ENCODE measurements at regions not wholly inside any gene's neighbourhood (a gene's known extent, or its start where the extent isn't known, plus 50 kb on each side); places are given as distances from the start of the nearest gene placed in this dataset.

GRCh38 chr2:133936601-133937000 lies 317.3 kb upstream of the MGAT5 start:
- no peak for DNase-seq (ENCODE audit: low read depth in 4 of 4, low spot score in 1 of 4)

- no peak for DNase-seq (ENCODE audit: low read depth in 4 of 4, low spot score in 1 of 4)
Measured at GRCh38 chr2:133937669-133938068, 316.2 kb upstream of the MGAT5 start.

GRCh38 chr2:133940134-133940533 lies 313.7 kb upstream of the MGAT5 start:
- DNase-seq (ENCODE audit: low read depth in 4 of 4, low spot score in 1 of 4) = no peak

DNA sequence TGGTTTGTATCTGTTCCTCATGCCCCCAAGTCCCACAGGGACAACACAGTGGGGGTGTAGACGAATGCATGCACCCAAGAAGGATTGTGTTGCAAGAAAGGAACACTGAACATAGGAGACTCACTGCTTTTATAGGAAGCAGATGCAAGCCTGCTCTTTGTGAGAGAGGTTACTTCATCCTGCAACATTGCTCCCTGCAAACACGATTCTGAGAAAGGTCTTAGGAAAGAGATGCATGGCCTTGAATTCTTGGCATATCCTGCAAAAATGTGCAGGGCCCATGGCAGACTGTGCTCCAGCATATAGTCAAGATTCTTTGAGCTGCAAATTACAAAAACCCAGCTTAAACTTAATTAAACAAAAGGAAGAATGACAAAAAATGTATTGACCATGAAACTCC lies 312.2 kb upstream of the MGAT5 start:
- DNase-seq (ENCODE audit: low read depth in 4 of 4, low spot score in 1 of 4) = no peak

DNA sequence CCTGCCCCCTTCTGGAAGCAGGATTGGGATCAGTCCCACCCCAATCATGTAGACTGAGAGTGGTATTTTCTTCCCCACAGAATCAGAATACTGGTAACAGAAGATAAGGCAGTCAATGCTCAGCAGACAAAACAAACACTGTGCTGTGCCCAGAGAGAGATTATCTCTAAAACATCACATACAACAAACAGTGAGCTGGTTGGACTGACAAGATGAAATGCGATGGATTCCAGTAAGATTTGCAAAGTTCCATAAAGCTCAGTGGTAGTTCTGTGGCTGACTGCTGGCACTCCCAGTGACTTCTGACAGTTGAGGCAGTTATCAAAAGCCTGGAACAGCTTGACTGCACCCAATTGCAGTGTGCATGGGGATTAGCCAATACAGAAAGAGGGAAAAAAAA lies 311.5 kb upstream of the MGAT5 start:
- no peak for DNase-seq (ENCODE audit: low read depth in 4 of 4, low spot score in 1 of 4)

GRCh38 chr2:133943108-133943507 lies 310.8 kb upstream of the MGAT5 start:
- DNase-seq (ENCODE audit: low read depth in 4 of 4, low spot score in 1 of 4) = no peak

- no peak for DNase-seq (ENCODE audit: low read depth in 4 of 4, low spot score in 1 of 4)
Measured at GRCh38 chr2:133945089-133945488, 308.8 kb upstream of the MGAT5 start.

GRCh38 chr2:133947057-133947456 lies 306.8 kb upstream of the MGAT5 start:
- DNase-seq (ENCODE audit: low read depth in 4 of 4, low spot score in 1 of 4) = no peak

GRCh38 chr2:133948610-133949290 lies 305.1 kb upstream of the MGAT5 start:
- DNase-seq (ENCODE audit: low read depth in 4 of 4, low spot score in 1 of 4) = no peak

GRCh38 chr2:133949595-133949994 lies 304.3 kb upstream of the MGAT5 start:
- DNase-seq (ENCODE audit: low read depth in 4 of 4, low spot score in 1 of 4) = no peak

GRCh38 chr2:133951209-133951608 lies 302.7 kb upstream of the MGAT5 start:
- no peak for DNase-seq (ENCODE audit: low read depth in 4 of 4, low spot score in 1 of 4)

GRCh38 chr2:133952420-133952819 lies 301.5 kb upstream of the MGAT5 start:
- no peak for DNase-seq (ENCODE audit: low read depth in 4 of 4, low spot score in 1 of 4)

DNA sequence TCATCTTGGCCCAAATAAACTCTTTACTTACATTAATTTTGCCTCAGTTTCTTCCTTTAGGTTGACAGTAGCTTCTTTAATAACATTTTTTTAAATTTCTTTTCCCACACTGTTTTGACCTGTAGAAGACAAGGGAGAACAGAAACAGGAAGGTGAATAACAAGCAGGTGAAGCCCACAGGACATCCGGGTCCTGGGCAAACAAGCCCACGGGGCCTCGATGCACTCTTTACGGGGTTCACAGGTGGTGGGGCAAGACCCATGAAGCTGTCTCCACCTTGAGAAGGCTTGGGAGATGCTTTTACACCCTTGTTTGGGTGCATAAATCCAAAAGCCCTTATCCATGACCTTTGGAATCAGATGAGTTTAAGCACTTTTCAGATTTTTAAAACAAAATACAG lies 301.0 kb upstream of the MGAT5 start:
- DNase-seq (ENCODE audit: low read depth in 4 of 4, low spot score in 1 of 4) = no peak

DNA sequence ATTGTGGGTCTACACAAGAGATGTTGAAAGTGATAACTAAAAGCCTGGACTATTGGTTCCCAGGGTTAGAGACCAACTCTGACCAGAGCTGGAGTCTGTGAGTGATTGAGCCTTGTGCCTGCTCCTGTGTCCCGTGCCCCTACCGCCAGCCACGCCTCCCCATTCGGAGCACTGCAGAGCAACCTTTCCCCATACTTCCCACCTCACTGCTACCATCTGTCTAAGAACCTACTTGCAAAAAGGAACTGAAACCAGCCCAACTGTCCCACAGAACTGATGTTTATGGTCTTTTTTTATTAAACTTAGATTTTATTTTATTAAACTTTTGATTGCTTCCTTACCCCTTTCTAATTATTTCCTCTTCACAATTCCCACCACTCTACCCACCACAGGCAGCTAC lies 300.3 kb upstream of the MGAT5 start:
- DNase-seq (ENCODE audit: low read depth in 4 of 4, low spot score in 1 of 4) = no peak

DNA sequence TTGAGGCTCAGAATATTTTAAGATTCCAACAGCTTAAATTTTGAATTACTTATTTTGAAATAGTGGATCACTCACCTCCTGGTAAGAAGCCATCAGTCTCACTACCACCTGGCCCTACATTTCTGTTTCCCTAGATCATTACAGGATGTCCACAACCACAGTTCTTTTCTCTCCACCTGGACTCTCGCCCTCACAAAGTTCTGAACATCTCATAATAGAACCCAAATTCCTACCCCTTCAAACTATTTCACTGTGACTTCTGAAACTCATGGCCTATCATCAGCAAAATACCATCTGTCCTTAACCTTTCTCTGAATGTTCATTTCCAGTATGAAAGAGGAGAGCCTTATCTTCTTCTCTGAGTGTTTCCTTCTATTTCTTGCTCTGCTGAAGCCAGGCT lies 299.2 kb upstream of the MGAT5 start:
- DNase-seq (ENCODE audit: low read depth in 4 of 4, low spot score in 1 of 4) = no peak

GRCh38 chr2:133955169-133955568 lies 298.7 kb upstream of the MGAT5 start:
- no peak for DNase-seq (ENCODE audit: low read depth in 4 of 4, low spot score in 1 of 4)

DNA sequence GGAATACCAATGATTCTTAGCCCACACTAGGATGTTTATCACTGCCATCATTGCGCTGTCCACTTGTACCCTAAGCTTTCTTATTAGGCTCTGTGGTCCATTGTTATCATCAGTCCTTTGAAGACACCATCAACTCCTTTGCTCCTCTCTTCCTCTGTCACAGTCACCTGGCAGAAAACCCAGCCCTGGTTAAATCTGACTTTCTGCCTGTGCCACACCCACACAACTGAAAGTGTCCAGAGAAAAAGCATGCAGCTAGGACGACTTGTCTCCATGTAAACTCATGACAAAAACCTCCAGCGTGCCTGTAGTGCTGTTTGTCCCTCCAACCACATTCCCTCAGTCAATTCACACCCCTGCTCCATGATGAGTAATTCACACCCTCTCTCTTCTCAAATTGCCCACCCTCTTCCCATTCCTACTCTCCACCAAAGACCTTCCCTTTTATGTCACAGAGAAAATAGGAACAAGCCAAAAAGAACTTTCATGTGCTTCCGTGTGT lies 297.4 kb upstream of the MGAT5 start:
- no peak for DNase-seq (ENCODE audit: low read depth in 4 of 4, low spot score in 1 of 4)

GRCh38 chr2:133957724-133958480 lies 296.0 kb upstream of the MGAT5 start:
- DNase-seq (ENCODE audit: low read depth in 4 of 4, low spot score in 1 of 4) = no peak

DNA sequence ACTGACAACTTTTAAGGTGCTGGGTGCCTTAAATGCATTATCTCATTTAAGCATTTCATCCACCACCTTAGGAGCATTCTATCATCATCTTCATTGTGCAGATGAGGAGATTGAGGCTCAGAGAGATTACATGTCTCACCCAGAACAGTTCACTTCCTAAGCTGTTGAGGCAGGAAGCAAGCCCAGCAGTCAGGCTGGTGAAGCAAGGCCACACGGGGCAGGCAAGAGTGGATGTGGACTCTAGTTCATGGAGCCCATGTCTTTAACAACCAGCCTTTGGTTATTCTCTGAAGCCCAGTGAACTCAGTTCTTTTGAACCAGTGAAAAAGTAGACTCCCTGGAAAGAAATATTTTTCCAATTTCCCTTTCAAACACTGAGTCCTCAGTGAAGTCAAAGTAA lies 294.8 kb upstream of the MGAT5 start:
- DNase-seq (ENCODE audit: low read depth in 4 of 4, low spot score in 1 of 4) = no peak

DNA sequence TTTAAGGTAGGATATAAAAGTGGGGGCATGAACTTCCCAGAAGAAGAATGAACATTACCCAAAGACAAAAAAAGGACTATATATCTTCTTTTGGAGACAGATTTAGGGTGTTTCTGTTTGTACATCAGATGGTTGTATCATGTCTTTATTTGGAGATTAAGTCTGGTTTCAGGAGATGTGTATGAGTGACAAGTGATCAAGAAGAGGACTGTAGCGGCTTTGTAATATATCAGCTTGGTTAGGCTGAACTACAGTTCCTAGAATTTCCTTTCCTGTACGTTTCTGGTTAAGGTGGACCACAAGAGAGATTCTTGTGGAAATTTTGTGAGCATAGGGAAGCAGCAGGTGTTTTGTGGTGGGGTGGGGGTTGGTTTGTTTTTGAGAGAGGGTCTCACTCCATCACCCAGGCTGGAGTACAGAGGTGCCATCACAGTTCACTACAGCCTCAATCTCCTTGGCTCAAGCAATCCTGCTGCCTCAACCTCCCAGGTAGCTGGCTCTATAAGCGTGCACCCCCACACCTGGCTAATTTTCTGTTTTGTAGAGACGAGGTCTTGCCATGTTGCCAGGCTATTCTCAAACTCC lies 287.1 kb upstream of the MGAT5 start:
- DNase-seq (ENCODE audit: low read depth in 4 of 4, low spot score in 1 of 4) = no peak

GRCh38 chr2:133967326-133967725 lies 286.5 kb upstream of the MGAT5 start:
- no peak for DNase-seq (ENCODE audit: low read depth in 4 of 4, low spot score in 1 of 4)

DNA sequence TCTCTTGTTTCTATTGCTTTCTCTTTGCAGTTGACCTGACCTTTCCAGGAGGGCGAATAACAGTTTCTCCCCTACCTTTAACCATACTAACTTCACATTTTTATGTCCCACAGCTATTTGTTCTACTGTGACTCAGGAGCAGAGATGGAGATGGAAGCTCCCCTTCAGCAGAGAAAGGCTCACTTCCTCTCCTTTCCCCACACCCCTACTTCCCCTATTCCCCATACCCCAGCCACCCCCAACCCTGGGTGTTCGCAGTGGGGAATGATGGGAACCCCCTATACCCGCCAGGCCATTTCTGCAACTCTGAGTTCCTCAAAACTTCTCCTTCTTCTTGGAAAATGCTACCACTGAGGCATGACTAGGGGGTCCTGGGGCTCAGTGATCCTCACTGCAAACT lies 285.4 kb upstream of the MGAT5 start:
- no peak for DNase-seq (ENCODE audit: low read depth in 4 of 4, low spot score in 1 of 4)

All from stimulated activated CD4-positive, alpha-beta T cell treated with anti-CD3 and anti-CD28 coated beads, Interleukin-1b, Interleukin-23, amount 100 ng/mL, for 24 hours (primary cell).